Ammon's horn (tissue), 1 donor: ENCODE measurements at regions not wholly inside any gene's neighbourhood (a gene's known extent, or its start where the extent isn't known, plus 50 kb on each side); places are given as distances from the start of the nearest gene placed in this dataset.
A peak's percentile ranks its signal among the peaks of the same experiment; 100 is the strongest.

Experiments used
- DNase-seq: peaks from one replicate; pipeline ENCODE4 v3.0.0-alpha.2; 2016; ENCODE audit warnings: low spot score

DNA sequence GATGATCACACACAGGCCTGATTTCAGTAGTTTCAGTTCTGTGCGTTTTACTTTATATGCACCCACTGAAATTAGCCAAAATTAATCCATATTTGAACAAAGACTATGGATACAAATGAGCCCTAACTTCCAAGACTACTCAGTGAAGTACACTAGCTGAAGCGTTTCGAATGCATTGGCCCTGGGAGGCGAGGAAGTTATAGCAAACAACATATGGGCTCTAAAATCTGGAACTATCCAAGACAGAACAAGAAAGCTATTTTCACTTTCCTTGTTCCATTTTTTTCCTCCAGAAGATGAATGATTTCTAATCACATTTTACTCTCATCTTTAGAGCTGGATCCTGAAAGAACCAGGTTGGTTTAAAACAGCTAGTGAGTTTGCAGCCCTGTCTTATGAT lies 399.4 kb upstream of the HNRNPA3 start:
- no peak for DNase-seq

GRCh38 chr2:176813621-176814049 lies 399.0 kb upstream of the HNRNPA3 start:
- no peak for DNase-seq

DNA sequence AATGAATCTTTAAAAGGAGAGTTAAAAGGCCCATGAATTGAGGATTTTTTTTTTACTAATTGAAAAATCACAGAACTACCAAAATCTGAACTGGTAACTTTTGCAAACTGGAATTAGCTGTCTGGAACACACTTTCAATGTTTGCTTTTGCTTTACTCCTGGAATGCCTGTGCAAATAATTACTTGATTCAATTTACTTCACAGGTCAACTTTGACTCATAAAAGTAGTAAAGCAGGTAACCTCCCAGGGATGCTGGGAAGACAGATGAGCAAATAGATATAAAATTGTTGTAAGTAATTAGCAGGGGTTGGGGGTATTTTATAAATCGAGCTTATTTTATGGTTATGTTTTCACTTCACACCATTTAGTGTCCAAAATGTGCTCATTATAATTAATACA lies 398.3 kb upstream of the HNRNPA3 start:
- no peak for DNase-seq

GRCh38 chr2:176814740-176815367 lies 397.7 kb upstream of the HNRNPA3 start:
- no peak for DNase-seq

DNA sequence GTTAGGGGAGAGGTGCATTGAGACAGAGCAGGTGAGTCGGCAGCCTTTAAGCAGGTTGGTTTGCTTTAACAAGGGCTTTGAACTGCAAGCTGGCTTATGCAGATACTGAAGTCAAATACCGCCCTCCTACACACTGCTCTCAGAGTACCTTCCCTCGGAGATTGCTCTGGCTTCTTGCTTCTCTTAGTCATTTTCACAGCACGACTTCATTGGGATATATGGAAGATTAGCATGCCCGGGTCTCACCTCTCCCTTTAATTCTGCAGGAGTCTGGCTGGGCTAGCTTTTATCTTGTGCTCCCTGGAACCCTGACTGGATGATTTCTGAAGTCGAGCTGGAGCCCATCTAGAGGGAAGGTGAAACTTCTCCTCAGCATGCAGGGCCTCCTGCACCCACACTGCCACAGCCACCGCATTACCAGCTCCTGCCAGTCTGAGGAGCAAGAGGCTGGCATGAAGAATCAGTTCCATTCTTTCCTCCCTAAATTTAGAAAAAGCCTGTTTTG lies 395.5 kb upstream of the HNRNPA3 start:
- DNase-seq: peak; percentile 20

- no peak for DNase-seq
Measured at GRCh38 chr2:176818076-176818475, 394.5 kb upstream of the HNRNPA3 start.

GRCh38 chr2:176818617-176819016 lies 394.0 kb upstream of the HNRNPA3 start:
- no peak for DNase-seq

DNA sequence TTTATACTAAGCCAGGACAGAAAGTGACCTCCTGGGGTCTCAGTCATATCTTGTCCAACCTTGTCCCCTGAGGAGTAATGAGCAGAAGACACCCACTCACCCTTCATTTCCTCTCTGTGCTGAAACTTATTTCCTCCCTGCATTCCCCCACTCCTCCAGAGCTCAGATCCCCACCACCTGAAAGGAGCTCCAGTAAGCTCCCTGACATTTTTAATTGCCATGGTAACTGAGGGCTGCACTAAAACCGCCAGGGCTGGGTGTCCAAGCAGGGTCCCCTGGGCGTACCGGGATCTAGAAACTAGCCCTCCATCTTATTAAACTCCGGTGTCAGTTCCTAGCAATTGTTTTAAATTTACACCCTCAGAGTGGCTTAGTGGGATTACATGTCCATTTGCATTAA lies 393.3 kb upstream of the HNRNPA3 start:
- no peak for DNase-seq

DNA sequence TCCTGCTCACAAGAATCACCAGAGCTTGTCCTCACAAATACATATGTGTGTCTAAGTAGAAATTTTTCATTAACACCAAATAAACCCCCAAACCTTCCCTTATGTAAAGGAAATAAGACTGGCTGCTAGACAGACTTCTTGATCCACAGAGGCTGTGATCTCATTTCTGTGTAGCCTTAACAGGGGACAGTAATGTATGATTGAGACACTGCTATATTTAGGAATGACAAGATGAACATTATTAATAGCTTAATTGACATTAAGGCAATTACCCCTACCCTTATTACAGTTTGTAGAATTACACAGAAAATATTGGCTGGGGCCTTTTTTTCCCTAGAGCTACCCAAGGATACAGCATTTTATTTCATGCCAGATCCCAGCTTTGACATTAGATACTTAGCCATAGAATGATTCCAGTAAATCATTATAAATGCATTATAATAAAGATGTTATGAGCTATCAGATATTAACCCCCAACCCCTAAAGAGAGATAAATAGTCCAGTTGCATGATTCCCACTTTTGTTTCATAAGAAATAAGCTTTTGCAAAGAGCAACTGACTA lies 392.1 kb upstream of the HNRNPA3 start:
- DNase-seq: no peak

- no peak for DNase-seq
Measured at GRCh38 chr2:176821350-176821749, 391.2 kb upstream of the HNRNPA3 start.

DNA sequence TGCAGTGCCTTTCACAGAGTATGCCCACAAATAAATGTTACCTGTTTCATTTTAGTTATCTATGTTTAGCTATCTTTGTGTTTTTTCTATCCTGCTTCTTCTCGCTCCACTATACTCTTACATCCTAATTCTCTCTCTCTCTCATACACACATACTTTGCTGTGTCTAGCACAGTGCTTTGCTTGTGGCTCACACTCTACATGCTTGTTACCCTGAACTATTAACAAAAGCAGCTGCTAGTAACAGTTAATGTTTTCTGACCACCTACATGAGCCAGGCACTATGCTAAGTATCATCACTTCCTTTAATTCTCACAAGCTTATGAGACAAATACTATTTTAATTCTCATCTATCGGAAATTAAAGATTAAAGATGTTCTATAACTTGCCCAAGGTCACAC lies 390.5 kb upstream of the HNRNPA3 start:
- no peak for DNase-seq

DNA sequence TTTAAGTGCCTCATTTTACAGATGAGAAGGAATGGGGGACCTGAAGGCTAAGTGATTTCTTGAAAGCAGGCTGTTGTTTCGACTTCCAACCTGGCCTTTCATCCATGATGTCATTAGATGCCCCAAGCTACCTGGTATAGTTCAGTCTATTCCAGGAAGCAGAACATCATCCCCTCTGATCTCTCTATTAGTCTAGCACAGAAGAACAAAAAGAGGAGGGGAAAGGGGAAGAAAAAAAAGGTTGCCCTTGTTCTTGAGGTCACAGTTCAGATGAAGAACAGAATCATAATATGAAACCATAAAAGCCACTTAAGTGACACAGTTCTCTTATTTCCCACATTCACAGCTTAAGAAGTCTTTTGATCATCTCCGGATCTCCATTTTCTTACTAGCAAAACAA lies 386.2 kb upstream of the HNRNPA3 start:
- DNase-seq: no peak

DNA sequence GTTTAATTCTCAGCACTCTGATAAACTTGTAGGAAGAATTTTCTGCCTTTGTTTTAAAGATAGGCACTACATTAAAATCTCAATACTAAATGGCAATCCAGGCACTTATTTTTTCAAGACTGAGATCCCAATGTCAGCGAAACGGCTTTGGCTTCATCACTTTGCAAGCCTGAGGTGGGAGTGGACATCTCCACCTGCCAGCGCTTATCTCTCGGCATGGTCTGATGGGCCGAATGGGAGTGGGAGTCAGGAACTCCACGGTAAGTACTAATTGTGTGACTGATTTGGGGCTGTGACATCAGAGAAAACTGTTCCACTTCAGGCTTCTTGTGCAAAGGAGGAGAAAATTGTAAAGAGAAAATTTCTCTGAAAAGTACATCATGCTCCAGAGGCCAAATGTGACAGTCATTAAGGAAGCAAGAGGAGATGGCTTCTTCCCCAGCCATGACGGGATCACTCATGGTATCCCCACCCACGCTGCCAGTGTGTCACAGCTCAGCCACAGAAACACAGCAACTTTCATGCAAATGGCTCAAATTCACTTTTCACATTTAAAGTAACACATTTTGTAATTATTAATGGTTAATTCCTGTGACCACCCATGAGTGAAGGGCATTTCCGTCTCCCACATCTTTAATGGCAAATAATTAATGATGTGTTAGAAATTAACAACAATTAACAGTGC lies 385.5 kb upstream of the HNRNPA3 start:
- no peak for DNase-seq

DNA sequence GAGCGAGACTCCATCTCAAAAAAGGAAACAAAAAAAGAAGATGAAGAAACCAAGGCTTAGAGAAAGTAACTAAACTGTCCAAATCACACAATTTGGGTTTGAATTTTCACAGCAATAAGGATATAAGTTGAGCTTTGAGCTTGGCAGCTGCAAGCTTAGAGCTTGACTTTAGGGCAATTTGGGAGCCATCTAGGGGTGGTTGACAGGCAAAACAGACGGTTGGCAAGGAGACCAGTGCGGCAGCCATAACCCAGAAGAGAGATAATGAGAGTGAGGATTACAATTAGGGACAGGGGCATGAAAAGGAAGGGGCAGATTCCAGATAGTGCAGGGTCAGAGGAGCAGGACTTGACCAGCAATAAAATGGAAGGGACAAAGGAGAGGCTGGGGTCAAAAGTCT lies 382.2 kb upstream of the HNRNPA3 start:
- no peak for DNase-seq

GRCh38 chr2:176832086-176832485 lies 380.5 kb upstream of the HNRNPA3 start:
- DNase-seq: peak; percentile 56

DNA sequence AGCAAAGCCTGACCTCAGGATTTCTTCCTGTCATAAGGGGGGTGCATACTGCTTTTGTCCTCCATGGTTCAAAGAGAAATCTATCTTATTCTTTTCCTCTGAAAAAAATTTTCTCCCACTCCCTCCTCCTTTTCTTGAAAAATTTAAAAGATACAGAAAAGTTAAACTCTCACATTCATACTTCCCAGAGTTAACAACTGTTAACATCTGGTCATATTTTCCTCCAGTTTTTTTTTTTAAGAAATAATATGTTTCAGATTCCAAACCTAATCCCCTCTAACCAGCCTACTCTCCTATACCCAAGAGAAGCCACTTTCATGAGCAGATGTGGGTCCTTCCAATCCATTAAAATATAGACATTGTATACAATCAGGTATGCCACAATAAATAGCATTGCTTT lies 378.9 kb upstream of the HNRNPA3 start:
- no peak for DNase-seq

- no peak for DNase-seq
Measured at GRCh38 chr2:176834226-176834625, 378.4 kb upstream of the HNRNPA3 start.

DNA sequence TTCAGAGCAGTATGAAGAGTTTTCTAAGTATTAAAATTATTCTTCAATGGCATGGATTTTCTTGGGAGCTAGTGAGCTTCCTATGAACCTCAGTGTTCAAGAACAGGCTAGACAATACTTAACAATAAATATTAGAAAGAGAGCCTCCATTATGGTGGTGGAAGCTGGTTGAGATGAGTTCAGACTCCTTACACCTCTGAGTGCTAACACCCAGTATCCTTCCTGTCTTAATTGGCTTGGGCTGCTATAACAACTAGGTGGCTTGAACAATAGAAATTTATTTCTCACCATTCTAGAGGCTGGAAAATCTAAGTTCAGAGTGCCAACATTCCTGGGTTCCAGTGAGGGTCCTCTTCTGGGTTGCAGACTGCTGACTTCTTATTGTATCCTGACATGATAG lies 369.4 kb upstream of the HNRNPA3 start:
- no peak for DNase-seq

GRCh38 chr2:176844461-176844860 lies 368.1 kb upstream of the HNRNPA3 start:
- no peak for DNase-seq

GRCh38 chr2:176845718-176846117 lies 366.9 kb upstream of the HNRNPA3 start:
- no peak for DNase-seq

DNA sequence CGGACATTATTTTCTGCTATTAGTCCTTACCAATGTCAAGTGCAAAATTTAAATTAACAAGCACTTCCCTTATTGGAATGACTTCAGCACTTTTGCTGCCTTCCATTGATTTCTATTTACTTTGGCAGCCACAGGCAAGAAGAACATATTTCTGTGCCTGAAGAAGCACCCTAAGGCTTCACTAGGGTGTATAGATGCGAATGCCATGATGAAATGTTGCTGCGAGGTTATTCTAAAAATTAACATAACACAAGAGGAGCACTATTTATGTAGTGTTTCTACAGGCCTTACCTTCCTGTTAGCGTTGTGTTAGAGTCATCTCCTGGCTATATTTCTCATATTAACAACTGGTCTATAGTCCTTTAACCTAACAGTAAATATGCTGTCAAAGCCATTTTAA lies 365.0 kb upstream of the HNRNPA3 start:
- DNase-seq: no peak

- DNase-seq: no peak
Measured at GRCh38 chr2:176848844-176849243, 363.8 kb upstream of the HNRNPA3 start.

GRCh38 chr2:176851200-176851888 lies 361.2 kb upstream of the HNRNPA3 start:
- DNase-seq: no peak
